Posterior cingulate gyrus (tissue), 11 donors: ENCODE measurements at regions not wholly inside any gene's neighbourhood (a gene's known extent, or its start where the extent isn't known, plus 50 kb on each side); places are given as distances from the start of the nearest gene placed in this dataset.

Source experiments
- DNase-seq, 10 donors: peaks; one replicate each; pipeline versions ENCODE4 v3.0.0 to v3.0.0-alpha.2; 2020 to 2021; ENCODE audit warnings: mixed read lengths in 3 of 10
- intact Hi-C: fragments of 100-400 bp; cut with DNase I; formaldehyde crosslinking; loops from one replicate; pipeline ENCODE4 v1.15.1; 2023

GRCh38 chr4:89382439-89382838 lies 74.8 kb upstream of the GPRIN3 start:
- intact Hi-C loops = no loop called here
- DNase-seq = no peak

- DNase-seq = no peak
- intact Hi-C loops = no loop called here
Observed at GRCh38 chr4:89380980-89381379, 73.4 kb upstream of the GPRIN3 start.

- no peak for DNase-seq
- intact Hi-C loops = no loop called here
Observed at GRCh38 chr4:89379511-89380044, 72.0 kb upstream of the GPRIN3 start.

- intact Hi-C loops = no loop called here
- DNase-seq = no peak
Observed at GRCh38 chr4:89373394-89373793, 65.8 kb upstream of the GPRIN3 start.

GRCh38 chr4:89371614-89372013 lies 64.0 kb upstream of the GPRIN3 start:
- DNase-seq = no peak
- intact Hi-C loops = no loop called here

- intact Hi-C loops = no loop called here
- no peak for DNase-seq
Observed at GRCh38 chr4:89369581-89369980, 62.0 kb upstream of the GPRIN3 start.

- intact Hi-C loops = no loop called here
- no peak for DNase-seq
Observed at GRCh38 chr4:89368861-89369260, 61.3 kb upstream of the GPRIN3 start.

GRCh38 chr4:89365776-89366175 lies 58.2 kb upstream of the GPRIN3 start:
- DNase-seq = no peak
- intact Hi-C loops = no loop called here

- intact Hi-C loops = no loop called here
- no peak for DNase-seq
Observed at GRCh38 chr4:89365375-89365774, 57.8 kb upstream of the GPRIN3 start.

- intact Hi-C loops = no loop called here
- no peak for DNase-seq
Observed at GRCh38 chr4:89364541-89364940, 56.9 kb upstream of the GPRIN3 start.

GRCh38 chr4:89363786-89364185 lies 56.2 kb upstream of the GPRIN3 start:
- intact Hi-C loops = no loop called here
- no peak for DNase-seq

- DNase-seq = no peak
- intact Hi-C loops = loop anchor here (10.0 kb wide), 1 partner anchor 64 kb away; no protein-coding TSS in a partner anchor
Observed at GRCh38 chr4:89358935-89359638, 51.5 kb upstream of the GPRIN3 start.

- intact Hi-C loops = loop anchor here (10.0 kb wide), 1 partner anchor 63 kb away; no protein-coding TSS in a partner anchor
Observed at GRCh38 chr4:89357787-89358186, 50.2 kb upstream of the GPRIN3 start.

More at GRCh38 chr4:89357787-89358186, 50.2 kb upstream of the GPRIN3 start:
- no peak for DNase-seq
